VCaP (cell line): ENCODE measurements at regions not wholly inside any gene's neighbourhood (a gene's known extent, or its start where the extent isn't known, plus 50 kb on each side); places are given as distances from the start of the nearest gene placed in this dataset.

Experiments
- H3K27ac ChIP-seq: fragments of 450-650 bp; 2 replicates; pipeline ENCODE4 v1.5.1; 2017
- TF ChIP-seq, protein P1 (sequence below): fragments of 450-650 bp; conservative IDR thresholded peaks from 2 replicates; pipeline ENCODE4 v1.5.1; 2017; ENCODE audit warnings: mild to moderate bottlenecking, moderate library complexity

DNA sequence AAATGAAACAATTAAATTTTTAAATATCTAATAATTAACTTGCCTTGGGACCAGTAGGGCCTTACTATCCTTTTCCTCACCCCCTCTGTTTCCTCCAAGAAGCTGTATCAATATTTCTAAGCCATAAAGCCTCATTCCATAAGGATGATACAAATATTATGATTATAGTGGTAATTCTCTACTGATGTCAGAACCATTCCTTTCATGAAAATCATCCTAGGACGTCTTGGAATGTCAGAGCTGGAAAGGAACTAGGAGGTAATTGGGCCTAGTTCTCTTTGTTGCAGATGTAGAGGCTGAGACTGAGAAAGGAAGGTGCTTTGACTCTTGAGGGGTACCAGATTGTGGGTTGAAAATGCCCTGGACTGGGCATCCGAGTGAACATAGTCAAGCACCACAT lies 766.7 kb upstream of the GHITM start:
- H3K27ac ChIP-seq, result no peak overlapping the region
- TF ChIP-seq, protein P1, sequence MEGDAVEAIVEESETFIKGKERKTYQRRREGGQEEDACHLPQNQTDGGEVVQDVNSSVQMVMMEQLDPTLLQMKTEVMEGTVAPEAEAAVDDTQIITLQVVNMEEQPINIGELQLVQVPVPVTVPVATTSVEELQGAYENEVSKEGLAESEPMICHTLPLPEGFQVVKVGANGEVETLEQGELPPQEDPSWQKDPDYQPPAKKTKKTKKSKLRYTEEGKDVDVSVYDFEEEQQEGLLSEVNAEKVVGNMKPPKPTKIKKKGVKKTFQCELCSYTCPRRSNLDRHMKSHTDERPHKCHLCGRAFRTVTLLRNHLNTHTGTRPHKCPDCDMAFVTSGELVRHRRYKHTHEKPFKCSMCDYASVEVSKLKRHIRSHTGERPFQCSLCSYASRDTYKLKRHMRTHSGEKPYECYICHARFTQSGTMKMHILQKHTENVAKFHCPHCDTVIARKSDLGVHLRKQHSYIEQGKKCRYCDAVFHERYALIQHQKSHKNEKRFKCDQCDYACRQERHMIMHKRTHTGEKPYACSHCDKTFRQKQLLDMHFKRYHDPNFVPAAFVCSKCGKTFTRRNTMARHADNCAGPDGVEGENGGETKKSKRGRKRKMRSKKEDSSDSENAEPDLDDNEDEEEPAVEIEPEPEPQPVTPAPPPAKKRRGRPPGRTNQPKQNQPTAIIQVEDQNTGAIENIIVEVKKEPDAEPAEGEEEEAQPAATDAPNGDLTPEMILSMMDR, result no peak

DNA sequence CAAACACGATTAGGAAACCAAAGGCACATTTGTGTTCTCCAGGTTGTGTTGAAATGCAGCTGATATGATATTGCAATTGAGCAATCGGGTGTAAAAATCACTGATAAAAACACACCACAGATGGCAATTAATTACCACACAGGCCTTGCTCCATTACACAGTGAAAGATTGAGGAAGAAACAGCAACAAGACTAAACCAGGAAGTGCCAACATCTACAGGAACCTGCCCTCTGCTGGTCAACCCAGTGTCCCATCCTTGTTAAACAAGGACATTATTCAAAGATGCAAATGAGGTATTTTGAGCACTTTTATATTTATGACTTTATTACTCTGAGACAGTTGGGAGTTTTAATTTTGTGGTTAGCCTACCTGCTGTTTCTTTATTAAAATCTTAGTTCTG lies 765.6 kb upstream of the GHITM start:
- no peak overlapping the region; the same call in 1 of the 2 replicates for H3K27ac ChIP-seq
- TF ChIP-seq, protein P1, result peak; percentile 36

DNA sequence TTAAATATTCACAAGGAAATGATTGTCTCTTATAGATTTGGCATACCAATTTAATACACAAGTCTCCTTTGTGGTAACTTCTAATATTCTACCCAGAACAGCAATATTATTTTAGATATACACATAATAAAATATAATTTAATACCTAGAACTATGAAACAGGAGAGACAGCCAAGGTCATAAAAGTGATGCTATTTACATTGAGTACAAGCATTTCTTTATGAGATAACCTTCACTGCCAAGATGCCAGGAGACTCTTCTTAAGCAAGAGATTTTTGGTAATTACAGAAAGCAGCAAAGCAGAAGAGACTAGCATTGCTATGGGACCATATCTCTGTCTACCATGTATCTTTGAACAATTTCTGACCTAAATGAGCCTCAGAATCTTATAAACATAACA lies 764.6 kb upstream of the GHITM start:
- TF ChIP-seq, protein P1, result no peak
- peak overlapping the region; percentile 62 for H3K27ac ChIP-seq

DNA sequence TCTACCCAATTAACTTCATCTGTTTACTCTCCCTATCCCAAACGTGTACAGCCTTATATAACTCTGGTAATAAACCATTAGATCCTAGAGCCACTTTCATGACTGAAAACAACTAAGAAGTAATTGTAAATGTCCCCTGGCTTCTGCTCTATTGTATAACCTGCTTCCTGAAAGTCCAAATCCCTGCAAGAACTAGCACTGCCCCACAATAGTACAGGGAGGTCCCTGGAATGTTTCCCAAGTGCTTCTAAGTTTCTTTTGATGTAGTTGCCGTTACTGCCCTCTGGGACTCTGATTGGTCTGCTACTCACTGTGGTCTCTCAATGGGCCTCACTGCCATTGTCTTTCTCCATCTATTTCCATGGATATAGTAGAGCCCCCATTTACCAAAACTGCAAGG lies 764.0 kb upstream of the GHITM start:
- H3K27ac ChIP-seq, result peak overlapping the region; percentile 62
- TF ChIP-seq, protein P1, result no peak

DNA sequence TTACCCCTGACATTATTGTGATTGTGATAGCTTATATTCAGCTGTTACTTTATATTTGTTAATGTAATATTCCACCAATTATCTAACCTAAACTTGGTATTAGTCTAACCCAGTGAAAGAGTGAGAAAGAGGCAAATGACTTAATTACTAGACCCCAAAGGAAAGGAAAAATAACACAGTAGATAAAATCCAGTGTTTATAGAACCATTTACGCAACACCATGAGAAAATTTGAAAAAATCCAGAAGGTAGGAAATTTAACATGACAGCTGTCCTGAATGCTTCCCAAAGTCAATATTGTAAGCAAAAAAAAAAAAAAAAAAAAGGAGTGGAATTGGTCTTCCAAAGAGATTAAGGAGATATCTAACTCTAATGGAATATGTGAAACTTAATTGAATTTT lies 741.5 kb upstream of the GHITM start:
- TF ChIP-seq, protein P1, result no peak
- H3K27ac ChIP-seq, result no peak overlapping the region

DNA sequence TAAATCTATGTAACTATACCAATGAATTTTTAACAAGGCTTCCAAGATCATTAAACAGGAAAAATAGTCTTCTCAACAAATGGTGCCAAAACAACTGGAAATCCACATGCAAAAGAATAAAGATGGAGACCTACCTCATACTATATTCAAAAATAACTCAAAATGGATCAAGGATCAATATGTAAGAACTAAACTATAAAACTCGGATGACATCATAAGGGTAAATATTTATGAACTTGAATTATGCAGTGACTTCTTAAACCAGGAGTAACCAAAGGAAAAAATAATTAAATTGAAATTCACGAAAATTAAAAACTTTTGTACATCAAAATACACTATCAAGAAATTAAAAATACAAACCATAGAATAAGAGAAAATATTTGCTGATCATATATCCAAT lies 728.7 kb upstream of the GHITM start:
- no peak overlapping the region for H3K27ac ChIP-seq
- TF ChIP-seq, protein P1, result no peak

DNA sequence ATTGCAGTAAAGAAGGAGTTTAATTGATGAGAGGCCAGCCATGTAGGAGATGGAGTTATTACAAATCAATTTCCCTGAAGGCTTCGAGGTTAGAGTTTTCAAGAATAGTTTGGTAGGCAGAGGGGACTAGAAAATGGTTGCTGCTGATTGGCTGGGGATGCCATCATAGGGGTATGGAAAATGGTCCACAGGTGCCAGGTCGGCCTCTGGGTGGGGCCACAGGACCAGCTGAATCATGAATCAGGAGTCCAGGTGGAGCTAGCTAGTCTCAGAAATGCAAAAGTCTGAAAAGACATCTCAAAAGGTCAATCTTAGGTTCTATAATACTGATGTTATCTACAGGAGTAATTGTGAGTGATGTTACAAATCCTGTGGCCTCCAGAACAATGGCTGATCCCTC lies 714.0 kb upstream of the GHITM start:
- no peak overlapping the region for H3K27ac ChIP-seq
- TF ChIP-seq, protein P1, result no peak

DNA sequence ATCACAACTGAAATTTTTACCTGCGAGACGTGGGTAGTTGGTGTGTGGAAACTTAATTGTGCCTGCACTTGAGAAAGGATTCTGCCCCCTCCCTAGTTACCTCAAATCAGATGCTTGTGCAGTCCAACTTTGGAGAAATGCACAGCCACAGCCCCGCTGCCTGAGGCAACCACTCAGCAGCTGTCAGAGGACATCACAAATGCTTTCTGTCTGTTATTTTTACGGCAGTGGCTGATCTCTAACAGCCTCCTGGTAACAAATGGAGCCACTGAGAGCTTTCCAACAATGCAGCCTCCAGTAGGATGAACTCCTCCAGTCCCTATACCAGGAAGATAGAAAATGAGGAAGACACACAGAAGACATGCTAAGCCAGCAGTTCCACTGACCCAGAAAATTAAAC lies 712.2 kb upstream of the GHITM start:
- no peak overlapping the region for H3K27ac ChIP-seq
- TF ChIP-seq, protein P1, result no peak
